Upper lobe of left lung (tissue), 6 donors: ENCODE measurements at regions not wholly inside any gene's neighbourhood (a gene's known extent, or its start where the extent isn't known, plus 50 kb on each side); places are given as distances from the start of the nearest gene placed in this dataset.
A peak's percentile ranks its signal among the peaks of the same experiment; 100 is the strongest.

Experiments used
- ATAC-seq, 2 donors: fragments of 200-7000 bp; cut with Tn5 transposase; one replicate each; pipeline ENCODE4 v1.9.1; 2022; ENCODE audit warnings: mild to moderate bottlenecking in 2 of 2, moderate library complexity in 2 of 2; ENCODE audit not compliant: low FRiP score in 2 of 2
- DNase-seq, 2 donors: peaks; one replicate each; pipeline ENCODE4 v3.0.0-alpha.2; 2019 to 2020
- H3K27ac ChIP-seq, 4 donors: fragments of 200-600 bp; sonication (generic); one replicate each; pipeline ENCODE4 v1.5.1; 2016 to 2019
- H3K27me3 ChIP-seq, 4 donors: fragments of 200-600 bp; sonication (generic); one replicate each; pipeline ENCODE4 v1.5.1; 2017 to 2019
- H3K36me3 ChIP-seq, 4 donors: fragments of 200-600 bp; sonication (generic); one replicate each; pipeline ENCODE4 v1.5.1; 2016 to 2019
- H3K4me1 ChIP-seq, 4 donors: fragments of 200-600 bp; sonication (generic); one replicate each; pipeline ENCODE4 v1.5.1; 2018 to 2019
- H3K4me3 ChIP-seq, 4 donors: fragments of 200-600 bp; sonication (generic); one replicate each; pipeline ENCODE4 v1.5.1; 2017 to 2019; ENCODE audit warnings: mild to moderate bottlenecking in 2 of 4, moderate library complexity in 1 of 4
- H3K9me3 ChIP-seq, 4 donors: fragments of 200-600 bp; sonication (generic); one replicate each; pipeline ENCODE4 v1.5.1; 2018 to 2019
- CTCF ChIP-seq, 6 experiments: fragments of 450-650 bp in 4 of 6; fragments of 200-600 bp in 2 of 6; sonication (generic) in 2 of 6; IDR thresholded peaks; one replicate each; pipeline ENCODE4 v1.5.1; 2016 to 2019; ENCODE audit warnings: antibody characterized with exemption in 6 of 6
- EP300 ChIP-seq, 4 donors: sonication (generic); formaldehyde crosslinking; IDR thresholded peaks; one replicate each; pipeline ENCODE4 v1.5.1; 2017; ENCODE audit warnings: antibody characterized with exemption in 4 of 4, control low read depth in 2 of 4
- POLR2A ChIP-seq, 4 donors: fragments of 450-650 bp; IDR thresholded peaks; one replicate each; pipeline ENCODE4 v1.5.1; 2016 to 2017; ENCODE audit warnings: antibody characterized with exemption in 4 of 4, mild to moderate bottlenecking in 2 of 4
- POLR2AphosphoS5 ChIP-seq, 2 donors: sonication (generic); formaldehyde crosslinking; IDR thresholded peaks; one replicate each; pipeline ENCODE4 v1.5.1; 2017; ENCODE audit warnings: antibody characterized with exemption in 2 of 2
- whole genome bisulfite sequencing, 2 donors: methylation state at CpG; one replicate each; pipeline ENCODE4 v1.1.5; 2017 to 2018; 5-methylcytosine and 5-hydroxymethylcytosine counted together
- donor health status: DM: no; HTN: no; CAD: no; lungs with moderate emphysema.
- donor health status: DM: no; HTN: yes; CAD: no; lungs with severe emphysema.

GRCh38 chr16:51845586-51846305 is 694.7 kb upstream of the SALL1 start:
- H3K4me1 ChIP-seq = no peaks in the 10 kb centered on the region
- no peaks in the 10 kb centered on the region for H3K36me3 ChIP-seq
- WGBS, 2 donors = 82 to 85% methylated on average over 19 of the region's 19 CpGs
- no peaks in the 10 kb centered on the region for H3K27me3 ChIP-seq
- ATAC-seq (no peak), DNase-seq (no peak)
- no peak overlapping the region for H3K4me3 ChIP-seq
- no peak overlapping the region for H3K27ac ChIP-seq
- no peaks in the 10 kb centered on the region for H3K9me3 ChIP-seq
- TF ChIP-seq CTCF (IDR thresholded peaks at IDR 0.05) (no peak), EP300 (IDR thresholded peaks at IDR 0.05) (no peak), POLR2A (IDR thresholded peaks at IDR 0.05) (no peak), POLR2AphosphoS5 (IDR thresholded peaks at IDR 0.05) (no peak)

- WGBS, 2 donors = 45 to 52% methylated on average over 1 of the region's 1 CpG
- no peak for ATAC-seq
- no peaks in the 10 kb centered on the region for H3K4me1 ChIP-seq
- DNase-seq = no peak
- H3K36me3 ChIP-seq = no peaks in the 10 kb centered on the region
- H3K9me3 ChIP-seq = no peaks in the 10 kb centered on the region
- no peaks in the 10 kb centered on the region for H3K27me3 ChIP-seq
- no peak overlapping the region for H3K27ac ChIP-seq
- H3K4me3 ChIP-seq = no peak overlapping the region
- no peak for TF ChIP-seq POLR2A (IDR thresholded peaks at IDR 0.05)
- TF ChIP-seq CTCF (IDR thresholded peaks at IDR 0.05) = no peak
- no peak for TF ChIP-seq POLR2AphosphoS5 (IDR thresholded peaks at IDR 0.05)
- TF ChIP-seq EP300 (IDR thresholded peaks at IDR 0.05) = no peak
Measured at GRCh38 chr16:51839727-51840462, 688.8 kb upstream of the SALL1 start.

- Histone ChIP-seq H3K4me1 (no peaks in the 10 kb centered on the region), H3K36me3 (no peaks in the 10 kb centered on the region), H3K9me3 (no peaks in the 10 kb centered on the region), H3K27me3 (no peaks in the 10 kb centered on the region), H3K4me3 (no peak overlapping the region), H3K27ac (no peak overlapping the region)
- ATAC-seq (no peak), DNase-seq (no peak)
- 72 to 84% methylated on average over 3 of the region's 3 CpGs for WGBS, 2 donors
- TF ChIP-seq POLR2A (IDR thresholded peaks at IDR 0.05) = no peak
- TF ChIP-seq EP300 (IDR thresholded peaks at IDR 0.05) = no peak
- TF ChIP-seq CTCF (IDR thresholded peaks at IDR 0.05) = no peak
- TF ChIP-seq POLR2AphosphoS5 (IDR thresholded peaks at IDR 0.05) = no peak
Measured at GRCh38 chr16:51834794-51835193, 683.7 kb upstream of the SALL1 start.

GRCh38 chr16:51834133-51834532 is 683.1 kb upstream of the SALL1 start:
- 80 to 81% methylated on average over 10 of the region's 10 CpGs for WGBS, 2 donors
- H3K4me1 ChIP-seq = no peaks in the 10 kb centered on the region
- H3K27ac ChIP-seq = no peak overlapping the region
- no peak overlapping the region for H3K4me3 ChIP-seq
- DNase-seq (no peak), ATAC-seq (peak in 1 of 2 donors; percentile 54)
- H3K9me3 ChIP-seq = no peaks in the 10 kb centered on the region
- no peaks in the 10 kb centered on the region for H3K27me3 ChIP-seq
- TF ChIP-seq EP300 (IDR thresholded peaks at IDR 0.05) (no peak), POLR2AphosphoS5 (IDR thresholded peaks at IDR 0.05) (no peak), POLR2A (IDR thresholded peaks at IDR 0.05) (no peak), CTCF (IDR thresholded peaks at IDR 0.05) (no peak)
- H3K36me3 ChIP-seq = no peaks in the 10 kb centered on the region
